ENCODE measurements at regions not wholly inside any gene's neighbourhood (a gene's known extent, or its start where the extent isn't known, plus 50 kb on each side); places are given as distances from the start of the nearest gene placed in this dataset.
"Not testable (repeated sequence)": the region's sequence is repeated elsewhere in the genome, so short reads cannot be mapped to it uniquely, and the experiment has no call there.

GRCh38 chr18:10249801-10250200 lies 204.6 kb upstream of the APCDD1 start:
- Histone ChIP-seq H3K27me3 (ENCODE audit: insufficient read depth, poor library complexity, severe bottlenecking) (peaks cover 4% of the 10 kb centered on the region), H3K27ac (replicated peaks) (no peak overlapping the region), H3K4me3 (replicated peaks; ENCODE audit: insufficient read depth, low read length) (no peak overlapping the region)
- TF ChIP-seq POLR2AphosphoS5 (IDR thresholded peaks at IDR 0.05; ENCODE audit: low read depth) = no peak
- TF ChIP-seq GABPA (IDR thresholded peaks at IDR 0.05; ENCODE audit: low read depth) = no peak
- no peak for TF ChIP-seq SPI1 (IDR thresholded peaks at IDR 0.05; ENCODE audit: borderline replicate concordance, low read depth)
- TF ChIP-seq CTCF (IDR thresholded peaks at IDR 0.05; ENCODE audit: insufficient read depth, low read length) = no peak
- TF ChIP-seq, protein P1, sequence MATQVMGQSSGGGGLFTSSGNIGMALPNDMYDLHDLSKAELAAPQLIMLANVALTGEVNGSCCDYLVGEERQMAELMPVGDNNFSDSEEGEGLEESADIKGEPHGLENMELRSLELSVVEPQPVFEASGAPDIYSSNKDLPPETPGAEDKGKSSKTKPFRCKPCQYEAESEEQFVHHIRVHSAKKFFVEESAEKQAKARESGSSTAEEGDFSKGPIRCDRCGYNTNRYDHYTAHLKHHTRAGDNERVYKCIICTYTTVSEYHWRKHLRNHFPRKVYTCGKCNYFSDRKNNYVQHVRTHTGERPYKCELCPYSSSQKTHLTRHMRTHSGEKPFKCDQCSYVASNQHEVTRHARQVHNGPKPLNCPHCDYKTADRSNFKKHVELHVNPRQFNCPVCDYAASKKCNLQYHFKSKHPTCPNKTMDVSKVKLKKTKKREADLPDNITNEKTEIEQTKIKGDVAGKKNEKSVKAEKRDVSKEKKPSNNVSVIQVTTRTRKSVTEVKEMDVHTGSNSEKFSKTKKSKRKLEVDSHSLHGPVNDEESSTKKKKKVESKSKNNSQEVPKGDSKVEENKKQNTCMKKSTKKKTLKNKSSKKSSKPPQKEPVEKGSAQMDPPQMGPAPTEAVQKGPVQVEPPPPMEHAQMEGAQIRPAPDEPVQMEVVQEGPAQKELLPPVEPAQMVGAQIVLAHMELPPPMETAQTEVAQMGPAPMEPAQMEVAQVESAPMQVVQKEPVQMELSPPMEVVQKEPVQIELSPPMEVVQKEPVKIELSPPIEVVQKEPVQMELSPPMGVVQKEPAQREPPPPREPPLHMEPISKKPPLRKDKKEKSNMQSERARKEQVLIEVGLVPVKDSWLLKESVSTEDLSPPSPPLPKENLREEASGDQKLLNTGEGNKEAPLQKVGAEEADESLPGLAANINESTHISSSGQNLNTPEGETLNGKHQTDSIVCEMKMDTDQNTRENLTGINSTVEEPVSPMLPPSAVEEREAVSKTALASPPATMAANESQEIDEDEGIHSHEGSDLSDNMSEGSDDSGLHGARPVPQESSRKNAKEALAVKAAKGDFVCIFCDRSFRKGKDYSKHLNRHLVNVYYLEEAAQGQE (IDR thresholded peaks at IDR 0.05; ENCODE audit: insufficient replicate concordance, low read depth) = no peak
- DNase-seq (ENCODE audit: low read depth in 1 of 2, low spot score in 1 of 2) = no peak

- Histone ChIP-seq H3K4me3 (replicated peaks; ENCODE audit: insufficient read depth, low read length) (no peak overlapping the region), H3K27ac (replicated peaks) (no peak overlapping the region), H3K27me3 (ENCODE audit: insufficient read depth, poor library complexity, severe bottlenecking) (no peaks in the 10 kb centered on the region)
- TF ChIP-seq POLR2AphosphoS5 (IDR thresholded peaks at IDR 0.05; ENCODE audit: low read depth) (no peak), SPI1 (IDR thresholded peaks at IDR 0.05; ENCODE audit: borderline replicate concordance, low read depth) (no peak), GABPA (IDR thresholded peaks at IDR 0.05; ENCODE audit: low read depth) (no peak), CTCF (IDR thresholded peaks at IDR 0.05; ENCODE audit: insufficient read depth, low read length) (no peak)
- TF ChIP-seq, protein P1 (IDR thresholded peaks at IDR 0.05; ENCODE audit: insufficient replicate concordance, low read depth) = no peak
- DNase-seq (ENCODE audit: low read depth in 1 of 2, low spot score in 1 of 2) = no peak
These were observed 201.9 kb upstream of the APCDD1 start for GRCh38 chr18:10252494-10252893.

- Histone ChIP-seq H3K27ac (replicated peaks) (no peak overlapping the region), H3K4me3 (replicated peaks; ENCODE audit: insufficient read depth, low read length) (no peak overlapping the region), H3K27me3 (ENCODE audit: insufficient read depth, poor library complexity, severe bottlenecking) (no peaks in the 10 kb centered on the region)
- TF ChIP-seq SPI1 (IDR thresholded peaks at IDR 0.05; ENCODE audit: borderline replicate concordance, low read depth) (peak; percentile 21; the same call in 1 of the 2 replicates), GABPA (IDR thresholded peaks at IDR 0.05; ENCODE audit: low read depth) (no peak)
- no peak for DNase-seq (ENCODE audit: low read depth in 1 of 2, low spot score in 1 of 2)
These were observed 201.3 kb upstream of the APCDD1 start for GRCh38 chr18:10252952-10253705.

DNA sequence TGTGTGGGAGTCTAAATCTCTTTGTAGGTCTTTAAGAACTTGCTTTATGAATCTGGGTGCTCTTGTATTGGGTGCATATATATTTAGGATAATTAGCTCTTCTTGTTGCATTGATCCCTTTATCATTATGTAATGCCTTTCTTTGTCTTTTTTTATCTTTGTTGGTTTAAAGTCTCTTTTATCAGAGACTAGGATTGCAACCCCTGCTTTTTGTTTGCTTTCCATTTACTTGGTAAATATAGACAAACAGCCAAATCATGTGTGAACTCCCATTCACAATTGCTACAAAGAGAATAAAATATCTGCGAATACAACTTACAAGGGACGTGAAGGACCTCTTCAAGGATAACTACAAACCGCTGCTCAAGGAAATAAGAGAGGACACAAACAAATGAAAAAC lies 198.2 kb upstream of the APCDD1 start:
- not testable (repeated sequence) for H3K4me3 ChIP-seq (replicated peaks; ENCODE audit: insufficient read depth, low read length); H3K27me3 ChIP-seq (ENCODE audit: insufficient read depth, poor library complexity, severe bottlenecking); H3K27ac ChIP-seq (replicated peaks); DNase-seq (ENCODE audit: low read depth in 1 of 2, low spot score in 1 of 2)

All from HL-60 (cell line).